Kidney epithelial cell (primary cell): ENCODE measurements at regions not wholly inside any gene's neighbourhood (a gene's known extent, or its start where the extent isn't known, plus 50 kb on each side); places are given as distances from the start of the nearest gene placed in this dataset.

Experiments
- DNase-seq: peaks from one replicate; pipeline ENCODE4 v3.0.0-alpha.2; 2010; ENCODE audit warnings: low read depth
- H3K27me3 ChIP-seq: 2 replicates; pipeline ENCODE4 v1.6.0; 2011; ENCODE audit warnings: low read length; ENCODE audit not compliant: control insufficient read depth, insufficient read depth
- H3K36me3 ChIP-seq: 2 replicates; pipeline ENCODE4 v1.5.1; 2011; ENCODE audit warnings: low read length; ENCODE audit not compliant: control insufficient read depth, insufficient read depth
- H3K4me3 ChIP-seq: 2 replicates; pipeline ENCODE4 v1.5.1; 2011; ENCODE audit warnings: low read depth, mild to moderate bottlenecking, control low read depth, low read length
- CTCF ChIP-seq: IDR thresholded peaks from 2 replicates; pipeline ENCODE4 v1.5.1; 2011; ENCODE audit warnings: mild to moderate bottlenecking, moderate library complexity, low read length, control low read depth, inconsistent platforms; ENCODE audit not compliant: insufficient read depth, poor library complexity, severe bottlenecking

- H3K27me3 ChIP-seq: no peaks in the 10 kb centered on the region
- no peak for TF ChIP-seq CTCF
- DNase-seq: no peak
- no peak overlapping the region for H3K4me3 ChIP-seq
- H3K36me3 ChIP-seq: no peaks in the 10 kb centered on the region
Measured at GRCh38 chr4:45855857-45856256, 268.0 kb downstream of the GABRG1 start.

GRCh38 chr4:45846016-45846415, 277.8 kb downstream of the GABRG1 start:
- Histone ChIP-seq H3K27me3 (no peaks in the 10 kb centered on the region), H3K4me3 (no peak overlapping the region), H3K36me3 (no peaks in the 10 kb centered on the region)
- DNase-seq: no peak
- no peak for TF ChIP-seq CTCF

GRCh38 chr4:45841791-45842190, 282.1 kb downstream of the GABRG1 start:
- TF ChIP-seq CTCF: no peak
- Histone ChIP-seq H3K27me3 (no peaks in the 10 kb centered on the region), H3K4me3 (no peak overlapping the region), H3K36me3 (no peaks in the 10 kb centered on the region)
- no peak for DNase-seq

GRCh38 chr4:45831692-45832091, 292.2 kb downstream of the GABRG1 start:
- no peak for TF ChIP-seq CTCF
- H3K4me3 ChIP-seq: no peak overlapping the region
- no peaks in the 10 kb centered on the region for H3K27me3 ChIP-seq
- no peak for DNase-seq
- H3K36me3 ChIP-seq: no peaks in the 10 kb centered on the region

- H3K27me3 ChIP-seq: no peaks in the 10 kb centered on the region
- no peak for TF ChIP-seq CTCF
- no peaks in the 10 kb centered on the region for H3K36me3 ChIP-seq
- DNase-seq: no peak
- no peak overlapping the region for H3K4me3 ChIP-seq
Measured at GRCh38 chr4:45803994-45804393, 319.9 kb downstream of the GABRG1 start.

- no peak for TF ChIP-seq CTCF
- H3K4me3 ChIP-seq: no peak overlapping the region
- H3K36me3 ChIP-seq: no peaks in the 10 kb centered on the region
- no peaks in the 10 kb centered on the region for H3K27me3 ChIP-seq
- DNase-seq: no peak
Measured at GRCh38 chr4:45795135-45795534, 328.7 kb downstream of the GABRG1 start.
